ACC112 (cell line): ENCODE measurements at regions not wholly inside any gene's neighbourhood (a gene's known extent, or its start where the extent isn't known, plus 50 kb on each side); places are given as distances from the start of the nearest gene placed in this dataset.
"Not testable (repeated sequence)": the region's sequence is repeated elsewhere in the genome, so short reads cannot be mapped to it uniquely, and the experiment has no call there.

ENCODE experiments used
- H2AFZ ChIP-seq: fragments of 200-600 bp; sonication (generic); one replicate; pipeline ENCODE4 v1.6.0; 2017; ENCODE audit warnings: antibody characterized with exemption, low read length; ENCODE audit not compliant: unreplicated experiment
- H3K27ac ChIP-seq: fragments of 200-600 bp; sonication (generic); 2 replicates; pipeline ENCODE4 v1.5.1; 2014; ENCODE audit warnings: low read depth, mild to moderate bottlenecking, antibody characterized with exemption, low read length, moderate library complexity
- H3K27me3 ChIP-seq: fragments of 200-600 bp; sonication (generic); 2 replicates; pipeline ENCODE4 v1.6.1; 2014; ENCODE audit warnings: mild to moderate bottlenecking, antibody characterized with exemption, low read length, moderate library complexity, mixed read lengths; ENCODE audit not compliant: insufficient read depth
- H3K36me3 ChIP-seq: fragments of 200-600 bp; sonication (generic); 2 replicates; pipeline ENCODE4 v1.6.1; 2016; ENCODE audit warnings: mild to moderate bottlenecking, antibody characterized with exemption, low read length, moderate library complexity, mixed read lengths; ENCODE audit not compliant: insufficient read depth
- H3K4me1 ChIP-seq: fragments of 200-600 bp; sonication (generic); one replicate; pipeline ENCODE4 v1.6.1; 2016; ENCODE audit warnings: low read length, mixed read lengths; ENCODE audit not compliant: insufficient read depth, unreplicated experiment, control insufficient read depth
- H3K4me3 ChIP-seq: fragments of 200-600 bp; sonication (generic); 2 replicates; pipeline ENCODE4 v1.5.1; 2014; ENCODE audit warnings: mild to moderate bottlenecking, low read depth, low read length
- H3K79me2 ChIP-seq: fragments of 200-600 bp; sonication (generic); one replicate; pipeline ENCODE4 v1.6.0; 2016; ENCODE audit warnings: low read length; ENCODE audit not compliant: control insufficient read depth, unreplicated experiment, insufficient read depth

DNA sequence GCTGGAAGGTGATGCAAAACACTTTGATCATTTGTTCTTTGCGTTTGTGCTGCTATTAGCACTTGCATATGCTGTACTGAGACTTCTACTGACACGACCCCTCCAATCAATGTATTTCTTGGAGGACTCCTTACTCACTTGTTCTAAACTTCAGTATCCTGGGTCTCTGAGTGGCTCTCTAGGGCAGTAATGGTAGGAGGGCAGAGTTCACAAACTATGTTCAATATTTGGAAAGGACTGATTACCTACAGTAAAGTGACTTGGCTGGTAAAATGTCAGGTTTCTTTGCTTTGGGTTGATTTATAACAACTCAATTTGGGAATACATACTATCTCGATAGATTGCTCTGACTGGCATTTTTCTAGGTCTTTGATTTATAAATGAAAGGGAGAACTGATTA is 93.7 kb downstream of the TRIM43 start:
- Histone ChIP-seq H3K27ac (peak overlapping the region; percentile 74; the same call in 1 of the 2 replicates), H3K27me3 (no peaks in the 10 kb centered on the region), H3K4me3 (no peak overlapping the region), H3K79me2 (no peaks in the 10 kb centered on the region), H3K4me1 (peaks cover 31% of the 10 kb centered on the region), H2AFZ (no peak overlapping the region), H3K36me3 (no peaks in the 10 kb centered on the region)

- Histone ChIP-seq H3K4me1 (peaks cover 31% of the 10 kb centered on the region), H3K4me3 (peak overlapping the region; percentile 52), H3K27ac (peak overlapping the region; percentile 74)
- H3K27me3 ChIP-seq, H2AFZ ChIP-seq, H3K36me3 ChIP-seq, H3K79me2 ChIP-seq: not testable (repeated sequence)
Measured at GRCh38 chr2:95686056-95686825, 94.4 kb downstream of the TRIM43 start.

GRCh38 chr2:95687852-95688251 is 96.1 kb downstream of the TRIM43 start:
- H3K27ac ChIP-seq, H3K27me3 ChIP-seq, H3K36me3 ChIP-seq, H3K4me3 ChIP-seq, H3K79me2 ChIP-seq: not testable (repeated sequence)
- Histone ChIP-seq H2AFZ (peak overlapping the region; percentile 50), H3K4me1 (peaks cover 31% of the 10 kb centered on the region)

DNA sequence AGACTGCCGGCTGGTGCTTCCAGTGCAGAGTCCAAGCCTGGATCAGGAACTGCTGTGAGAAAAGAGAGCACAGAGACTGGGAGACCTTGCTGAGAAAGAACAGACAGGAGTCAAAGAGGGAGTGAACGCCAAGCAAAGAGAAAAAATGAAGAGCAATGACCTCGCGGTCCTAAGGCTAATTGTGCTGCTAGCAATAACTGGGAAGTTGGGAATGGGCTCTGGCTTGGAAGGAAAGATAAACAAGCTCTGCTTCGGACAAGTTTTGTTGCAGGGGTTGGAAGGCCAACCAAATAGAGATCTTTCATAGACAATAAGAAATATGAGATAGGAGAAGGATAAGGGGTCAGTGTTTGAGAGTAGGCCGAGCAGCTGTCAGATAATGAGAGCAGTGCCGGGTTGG is 99.4 kb downstream of the TRIM43 start:
- not testable (repeated sequence) for H3K36me3 ChIP-seq, H2AFZ ChIP-seq, H3K27ac ChIP-seq, H3K4me3 ChIP-seq, H3K79me2 ChIP-seq
- H3K4me1 ChIP-seq = peaks cover 23% of the 10 kb centered on the region
- peaks cover 12% of the 10 kb centered on the region for H3K27me3 ChIP-seq

GRCh38 chr2:95693071-95693846 is 101.5 kb downstream of the TRIM43 start:
- H2AFZ ChIP-seq, H3K27ac ChIP-seq, H3K4me1 ChIP-seq, H3K36me3 ChIP-seq, H3K79me2 ChIP-seq, H3K4me3 ChIP-seq: not testable (repeated sequence)
- peaks cover 30% of the 10 kb centered on the region for H3K27me3 ChIP-seq

DNA sequence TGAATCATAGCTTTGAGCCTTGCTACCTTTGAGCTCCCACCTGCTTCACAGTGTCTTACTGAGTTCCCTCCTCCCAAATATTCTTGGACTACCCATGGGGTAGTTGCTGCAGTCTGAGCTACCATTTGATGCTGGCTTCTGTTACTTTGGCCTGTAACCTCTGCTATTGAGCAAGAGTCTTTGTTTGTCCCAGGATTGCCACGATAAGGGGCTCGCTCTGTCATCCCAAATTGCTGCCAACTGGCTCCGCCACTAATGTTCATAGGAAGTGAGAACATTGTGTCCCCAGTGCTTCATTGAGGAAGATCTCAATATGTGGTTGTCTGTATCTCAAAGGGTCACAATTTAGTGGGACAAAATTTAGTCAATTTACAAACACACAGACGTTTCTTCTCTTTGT is 103.8 kb downstream of the TRIM43 start:
- Histone ChIP-seq H3K4me3 (no peak overlapping the region), H3K4me1 (no peaks in the 10 kb centered on the region), H3K27me3 (peaks cover 43% of the 10 kb centered on the region), H3K27ac (no peak overlapping the region), H3K36me3 (no peaks in the 10 kb centered on the region), H2AFZ (no peak overlapping the region), H3K79me2 (no peaks in the 10 kb centered on the region)

GRCh38 chr2:95698146-95698545 is 106.3 kb downstream of the TRIM43 start:
- Histone ChIP-seq H3K4me3 (no peak overlapping the region), H3K27me3 (peaks cover 52% of the 10 kb centered on the region), H3K27ac (no peak overlapping the region), H3K4me1 (no peaks in the 10 kb centered on the region), H2AFZ (no peak overlapping the region), H3K79me2 (no peaks in the 10 kb centered on the region), H3K36me3 (no peaks in the 10 kb centered on the region)

DNA sequence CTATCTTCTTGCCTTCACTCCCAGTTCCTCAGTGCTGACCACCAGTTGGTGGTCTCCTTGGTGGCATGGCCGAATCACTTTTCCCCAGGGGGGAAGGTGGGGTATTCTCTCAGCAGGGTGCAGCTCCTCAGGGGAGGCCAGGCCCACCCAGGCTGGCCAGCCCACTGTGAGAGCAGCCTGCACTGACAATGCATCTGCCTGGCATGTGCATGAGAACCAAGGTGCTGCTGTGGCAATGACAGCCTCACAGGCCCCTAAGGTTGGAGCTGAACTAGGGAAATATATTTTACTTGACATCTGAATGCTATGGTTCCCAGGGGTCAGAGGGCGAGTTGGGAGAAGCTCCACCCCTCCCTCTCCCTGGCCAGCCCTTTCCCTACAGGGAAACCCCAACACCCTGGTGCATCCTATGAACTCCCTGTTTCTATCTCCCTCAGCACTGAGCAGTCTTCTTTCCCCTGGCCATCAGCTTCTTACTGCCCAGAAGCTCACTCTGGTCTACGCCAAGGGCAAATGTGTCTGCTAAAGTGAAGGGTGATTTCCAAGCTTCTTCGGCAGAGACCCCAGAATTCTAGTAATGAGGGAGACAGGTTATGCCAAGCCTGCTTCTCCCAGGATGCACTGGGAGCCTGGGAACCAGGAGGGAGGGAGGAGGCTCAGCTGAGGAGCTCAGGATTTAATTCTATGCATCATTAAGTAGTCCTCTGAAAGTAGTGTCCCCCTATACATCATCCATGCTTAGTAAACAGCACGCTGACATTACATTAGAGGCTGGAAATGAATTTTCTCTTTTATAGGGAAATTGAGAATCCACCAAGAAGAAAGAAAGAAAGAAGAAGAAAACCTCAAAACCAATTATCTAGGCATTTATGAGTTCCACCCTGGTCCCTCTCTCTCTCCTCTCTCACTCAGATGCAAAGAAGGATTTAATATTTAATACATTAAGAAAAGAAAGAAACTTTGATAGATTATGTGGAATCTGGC is 107.7 kb downstream of the TRIM43 start:
- not testable (repeated sequence) for H3K79me2 ChIP-seq, H3K4me1 ChIP-seq, H3K4me3 ChIP-seq, H3K27ac ChIP-seq, H2AFZ ChIP-seq, H3K36me3 ChIP-seq
- peaks cover 55% of the 10 kb centered on the region for H3K27me3 ChIP-seq

GRCh38 chr2:95700519-95700918 is 108.7 kb downstream of the TRIM43 start:
- H3K4me1 ChIP-seq = no peaks in the 10 kb centered on the region
- no peaks in the 10 kb centered on the region for H3K79me2 ChIP-seq
- no peak overlapping the region for H2AFZ ChIP-seq
- peaks cover 53% of the 10 kb centered on the region for H3K27me3 ChIP-seq
- no peaks in the 10 kb centered on the region for H3K36me3 ChIP-seq
- H3K27ac ChIP-seq = no peak overlapping the region
- H3K4me3 ChIP-seq = no peak overlapping the region

DNA sequence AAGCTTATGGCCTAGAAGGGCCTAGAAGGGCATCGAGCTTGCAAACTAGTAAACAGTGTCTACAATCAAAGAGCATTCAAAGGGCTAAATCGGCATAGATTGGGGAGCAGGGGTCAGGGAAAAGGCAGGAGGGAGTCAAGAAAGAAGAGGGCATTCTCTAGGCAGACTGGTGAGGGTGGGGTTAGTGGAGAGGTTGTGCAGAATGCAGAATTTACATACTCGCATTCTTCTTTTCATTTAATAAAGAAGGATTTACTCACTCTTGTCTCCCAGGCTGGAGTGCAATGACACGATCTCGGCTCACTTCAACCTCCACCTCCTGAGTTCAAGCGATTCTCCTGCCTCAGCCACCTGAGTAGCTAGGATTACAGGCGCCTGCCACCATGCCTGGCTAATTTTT is 110.7 kb downstream of the TRIM43 start:
- no peak overlapping the region for H3K4me3 ChIP-seq
- no peaks in the 10 kb centered on the region for H3K4me1 ChIP-seq
- no peaks in the 10 kb centered on the region for H3K36me3 ChIP-seq
- no peak overlapping the region for H3K27ac ChIP-seq
- no peak overlapping the region for H2AFZ ChIP-seq
- H3K27me3 ChIP-seq = peaks cover 43% of the 10 kb centered on the region
- no peaks in the 10 kb centered on the region for H3K79me2 ChIP-seq
